Endothelial cell of umbilical vein (primary cell): ENCODE measurements at regions not wholly inside any gene's neighbourhood (a gene's known extent, or its start where the extent isn't known, plus 50 kb on each side); places are given as distances from the start of the nearest gene placed in this dataset.

Source experiments
- BruUV-seq: library from RNA; stranded (reverse); fragments of 400-500 nt; replicated peaks from 2 replicates; lab custom pipeline; 2021; lab: Mats Ljungman, UMichigan
- CTCF ChIA-PET: fragments of 300-600, 350-600 bp; sonication (Branson Sonifier 250); formaldehyde crosslinking; loops from one replicate; lab custom pipeline; 2021; ENCODE audit warnings: antibody characterized with exemption, inconsistent platforms; lab: Charles Lee
- POLR2A ChIA-PET: fragments of 300-600, 350-600 bp; sonication (Branson Sonifier 250); formaldehyde crosslinking; loops from one replicate; lab custom pipeline; 2021; ENCODE audit warnings: antibody characterized with exemption, inconsistent platforms; lab: Charles Lee
- DNase-seq: peaks from one replicate; pipeline ENCODE4 v3.0.0-alpha.2; 2011; ENCODE audit warnings: low read depth, low spot score
- FAIRE-seq: peaks from 2 replicates; lab custom pipeline; 2011; peaks lifted over from hg19 to GRCh38; lab: Jason Lieb, UNC
- H2AFZ ChIP-seq: 2 replicates; pipeline ENCODE4 v1.6.0; 2012; ENCODE audit warnings: low read depth, low read length, control low read depth, inconsistent platforms
- H3K27ac ChIP-seq: 2 replicates; pipeline ENCODE4 v1.5.1; 2011; ENCODE audit warnings: low read depth, mild to moderate bottlenecking, control low read depth, low read length, moderate library complexity; ENCODE audit not compliant: insufficient read depth
- H3K27me3 ChIP-seq, 2 experiments: 2 replicates each; pipeline versions ENCODE4 v1.6.0 to v1.6.1; 2011; ENCODE audit warnings: low read length in 2 of 2, mixed read lengths in 1 of 2; ENCODE audit not compliant: control insufficient read depth in 2 of 2, insufficient read depth in 2 of 2
- H3K36me3 ChIP-seq, 2 experiments: 2 replicates in 1 of 2; 3 replicates in 1 of 2; pipeline ENCODE4 v1.5.1; 2011; ENCODE audit warnings: low read length in 2 of 2, mild to moderate bottlenecking in 1 of 2, moderate library complexity in 1 of 2; ENCODE audit not compliant: control insufficient read depth in 2 of 2, insufficient read depth in 2 of 2; ENCODE audit errors: extremely low read depth in 1 of 2
- H3K4me1 ChIP-seq: 3 replicates; pipeline ENCODE4 v1.5.1; 2011; ENCODE audit warnings: mild to moderate bottlenecking, low read length; ENCODE audit not compliant: control insufficient read depth, insufficient read depth; ENCODE audit errors: extremely low read depth
- H3K4me2 ChIP-seq: 2 replicates; pipeline ENCODE4 v1.6.1; 2011; ENCODE audit warnings: low read length, control low read depth, mixed read lengths; ENCODE audit not compliant: insufficient read depth
- H3K4me3 ChIP-seq, 3 experiments: fragments of 200-600 bp in 1 of 3; sonication (generic), shearing (Covaris generic) in 1 of 3; replicated peaks in 1 of 3; 2 replicates each; pipeline ENCODE4 v1.5.1; 2011 to 2016; ENCODE audit warnings: control low read depth in 3 of 3, low read length in 3 of 3, mild to moderate bottlenecking in 2 of 3, inconsistent platforms in 1 of 3, low read depth in 1 of 3, moderate library complexity in 1 of 3; ENCODE audit not compliant: insufficient read depth in 1 of 3
- H3K79me2 ChIP-seq: 2 replicates; pipeline ENCODE4 v1.6.0; 2012; ENCODE audit warnings: low read length, inconsistent platforms; ENCODE audit not compliant: control insufficient read depth, insufficient read depth
- H3K9ac ChIP-seq: replicated peaks from 2 replicates; pipeline ENCODE3; 2011; ENCODE audit warnings: low read length, control low read depth; ENCODE audit not compliant: insufficient read depth; ENCODE audit errors: extremely low read depth
- H3K9me1 ChIP-seq: replicated peaks from 3 replicates; pipeline ENCODE4 v1.6.0; 2011; ENCODE audit warnings: mild to moderate bottlenecking, low read length; ENCODE audit not compliant: control insufficient read depth, insufficient read depth; ENCODE audit errors: extremely low read depth
- H3K9me3 ChIP-seq: replicated peaks from 2 replicates; pipeline ENCODE4 v1.5.1; 2012; ENCODE audit warnings: low read length, inconsistent platforms; ENCODE audit not compliant: control insufficient read depth, insufficient read depth
- H4K20me1 ChIP-seq: replicated peaks from 2 replicates; pipeline ENCODE3; 2011; ENCODE audit warnings: mild to moderate bottlenecking, low read length; ENCODE audit not compliant: control insufficient read depth, insufficient read depth; ENCODE audit errors: extremely low read depth
- CTCF ChIP-seq, 2 donors: IDR thresholded peaks; 1 replicate in 1 of 2; 2 replicates in 1 of 2; pipeline ENCODE4 v1.5.1; 2011; ENCODE audit warnings: low read length in 2 of 2, mild to moderate bottlenecking in 2 of 2, moderate library complexity in 2 of 2, control low read depth in 1 of 2, inconsistent platforms in 1 of 2, low read depth in 1 of 2; ENCODE audit not compliant: insufficient read depth in 1 of 2; ENCODE audit errors: extremely low read depth in 1 of 2
- EZH2 ChIP-seq: IDR thresholded peaks from 2 replicates; pipeline ENCODE4 v1.6.1; 2012; ENCODE audit warnings: borderline replicate concordance, low read depth, mild to moderate bottlenecking, moderate library complexity, low read length, inconsistent platforms; ENCODE audit not compliant: severe bottlenecking
- FOS ChIP-seq: IDR thresholded peaks from 2 replicates; pipeline ENCODE4 v1.6.1; 2011; ENCODE audit warnings: mild to moderate bottlenecking, low read length, moderate library complexity, borderline replicate concordance; ENCODE audit not compliant: insufficient read depth
- GATA2 ChIP-seq: IDR thresholded peaks from 2 replicates; pipeline ENCODE4 v1.7.0; 2011; ENCODE audit warnings: low read depth, mild to moderate bottlenecking, moderate library complexity, mixed read lengths, low read length; ENCODE audit not compliant: insufficient read length, insufficient read depth
- JUN ChIP-seq: IDR thresholded peaks from 2 replicates; pipeline ENCODE4 v1.6.1; 2011; ENCODE audit warnings: borderline replicate concordance, low read depth; ENCODE audit not compliant: insufficient read length, insufficient read depth
- MAX ChIP-seq: IDR thresholded peaks from 2 replicates; pipeline ENCODE4 v1.6.1; 2011; ENCODE audit not compliant: insufficient read depth, insufficient read length
- MYC ChIP-seq: IDR thresholded peaks from one replicate; pipeline ENCODE4 v1.6.1; 2011; ENCODE audit warnings: mild to moderate bottlenecking, low read depth, low read length
- POLR2A ChIP-seq: IDR thresholded peaks from 2 replicates; pipeline ENCODE4 v1.6.1; 2012; ENCODE audit warnings: low read depth, mild to moderate bottlenecking, control low read depth, low read length
- POLR2AphosphoS5 ChIP-seq: IDR thresholded peaks from 2 replicates; pipeline ENCODE4 v1.6.1; 2012; ENCODE audit warnings: low read depth, mild to moderate bottlenecking, control low read depth, low read length, moderate library complexity; ENCODE audit not compliant: insufficient read depth
- dilution Hi-C: fragments of 300-500 bp; cut with MboI; formaldehyde crosslinking; loops from one replicate; pipeline ENCODE4 v1.15.0; 2019; ENCODE audit warnings: low sequenced_read_pairs; ENCODE audit not compliant: extremely low pct_ligation_motif_present
- intact Hi-C: fragments of 100-400 bp; cut with micrococcal nuclease; formaldehyde crosslinking; loops from one replicate; pipeline ENCODE4 v1.10.0; 2022

GRCh38 chr1:58304346-58304975 is 242.1 kb downstream of the OMA1 start:
- DNase-seq (no peak), FAIRE-seq (no peak)
- POLR2A ChIA-PET, result no interaction called here
- intact Hi-C loops (no loop called here), dilution Hi-C loops (no loop called here)
- H3K9me1 ChIP-seq, result no peaks in the 10 kb centered on the region
- H4K20me1 ChIP-seq, result no peaks in the 10 kb centered on the region
- H2AFZ ChIP-seq, result no peak overlapping the region
- CTCF ChIA-PET, result no interaction called here
- no peak overlapping the region for H3K27ac ChIP-seq
- H3K9me3 ChIP-seq, result no peaks in the 10 kb centered on the region
- H3K36me3 ChIP-seq, result no peaks in the 10 kb centered on the region
- H3K4me3 ChIP-seq, result no peak overlapping the region
- no peak overlapping the region for H3K9ac ChIP-seq
- TF ChIP-seq POLR2A (no peak), JUN (no peak), POLR2AphosphoS5 (no peak), EZH2 (no peak)
- no peaks in the 10 kb centered on the region for H3K79me2 ChIP-seq
- H3K4me1 ChIP-seq, result no peaks in the 10 kb centered on the region
- no TSS peak for BruUV-seq
- no peaks in the 10 kb centered on the region for H3K27me3 ChIP-seq
- no peak overlapping the region for H3K4me2 ChIP-seq

- DNase-seq, result no peak
- TF ChIP-seq EZH2, result no peak
- TF ChIP-seq POLR2AphosphoS5, result no peak
- TF ChIP-seq JUN, result no peak
- no peak for TF ChIP-seq MAX
- no peak for TF ChIP-seq POLR2A
- no peak for TF ChIP-seq CTCF (IDR thresholded peaks at IDR 0.05; ENCODE audit: extremely low read depth in 1 of 2, insufficient read depth in 1 of 2, low read depth in 1 of 2, low read length in 2 of 2)
- no peak for TF ChIP-seq FOS
- no peak for TF ChIP-seq MYC
- no peak for TF ChIP-seq GATA2
- no peak for FAIRE-seq
- no TSS peak for BruUV-seq
- Histone ChIP-seq H3K27me3 (no peaks in the 10 kb centered on the region), H3K4me3 (no peak overlapping the region), H3K4me2 (no peak overlapping the region), H3K4me1 (no peaks in the 10 kb centered on the region), H2AFZ (no peak overlapping the region), H3K79me2 (no peaks in the 10 kb centered on the region), H3K36me3 (no peaks in the 10 kb centered on the region), H3K27ac (no peak overlapping the region), H3K9ac (no peak overlapping the region), H3K9me3 (no peaks in the 10 kb centered on the region), H3K9me1 (no peaks in the 10 kb centered on the region), H4K20me1 (no peaks in the 10 kb centered on the region)
- dilution Hi-C loops, result no loop called here
- intact Hi-C loops, result no loop called here
- POLR2A ChIA-PET, result no interaction called here
- CTCF ChIA-PET, result no interaction called here
These were observed 242.7 kb downstream of the OMA1 start for GRCh38 chr1:58303841-58304240.
